Testis (tissue), 2 donors: ENCODE measurements at regions not wholly inside any gene's neighbourhood (a gene's known extent, or its start where the extent isn't known, plus 50 kb on each side); places are given as distances from the start of the nearest gene placed in this dataset.

Source experiments
- POLR2A ChIP-seq: fragments of 450-650 bp; IDR thresholded peaks from one replicate; pipeline ENCODE4 v1.6.1; 2017; ENCODE audit warnings: antibody characterized with exemption, mild to moderate bottlenecking, moderate library complexity
- TF ChIP-seq, protein P1 (sequence below), 3 experiments: fragments of 450-650 bp in 2 of 3; fragments of 200-600 bp in 1 of 3; sonication (generic) in 1 of 3; IDR thresholded peaks; one replicate each; pipeline ENCODE4 v1.5.1; 2016 to 2019; ENCODE audit warnings: antibody characterized with exemption in 3 of 3, mild to moderate bottlenecking in 2 of 3, moderate library complexity in 1 of 3

DNA sequence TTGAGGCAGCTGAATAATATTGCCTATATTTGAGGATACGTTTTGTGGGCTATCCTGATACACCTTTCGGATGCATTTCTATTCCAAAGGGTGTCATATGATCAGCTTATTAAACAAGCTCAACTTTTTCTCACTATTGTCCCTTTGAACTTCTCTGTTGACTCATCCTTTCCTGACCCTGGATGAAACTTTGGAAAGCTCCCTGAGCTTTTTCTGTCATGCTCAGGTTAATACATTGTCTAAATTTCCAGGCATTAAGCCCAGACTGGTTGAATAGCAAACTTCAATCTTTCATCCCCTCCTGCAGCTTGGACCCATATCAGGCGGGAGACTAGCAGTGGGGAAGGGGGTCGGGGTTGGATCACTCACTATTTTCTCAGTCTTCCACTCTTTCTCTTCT is 104.9 kb upstream of the PTPN3 start:
- TF ChIP-seq, protein P1, sequence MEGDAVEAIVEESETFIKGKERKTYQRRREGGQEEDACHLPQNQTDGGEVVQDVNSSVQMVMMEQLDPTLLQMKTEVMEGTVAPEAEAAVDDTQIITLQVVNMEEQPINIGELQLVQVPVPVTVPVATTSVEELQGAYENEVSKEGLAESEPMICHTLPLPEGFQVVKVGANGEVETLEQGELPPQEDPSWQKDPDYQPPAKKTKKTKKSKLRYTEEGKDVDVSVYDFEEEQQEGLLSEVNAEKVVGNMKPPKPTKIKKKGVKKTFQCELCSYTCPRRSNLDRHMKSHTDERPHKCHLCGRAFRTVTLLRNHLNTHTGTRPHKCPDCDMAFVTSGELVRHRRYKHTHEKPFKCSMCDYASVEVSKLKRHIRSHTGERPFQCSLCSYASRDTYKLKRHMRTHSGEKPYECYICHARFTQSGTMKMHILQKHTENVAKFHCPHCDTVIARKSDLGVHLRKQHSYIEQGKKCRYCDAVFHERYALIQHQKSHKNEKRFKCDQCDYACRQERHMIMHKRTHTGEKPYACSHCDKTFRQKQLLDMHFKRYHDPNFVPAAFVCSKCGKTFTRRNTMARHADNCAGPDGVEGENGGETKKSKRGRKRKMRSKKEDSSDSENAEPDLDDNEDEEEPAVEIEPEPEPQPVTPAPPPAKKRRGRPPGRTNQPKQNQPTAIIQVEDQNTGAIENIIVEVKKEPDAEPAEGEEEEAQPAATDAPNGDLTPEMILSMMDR (IDR thresholded peaks at IDR 0.05) = no peak
- no peak for TF ChIP-seq POLR2A
